RWPE2 (cell line): ENCODE measurements at regions not wholly inside any gene's neighbourhood (a gene's known extent, or its start where the extent isn't known, plus 50 kb on each side); places are given as distances from the start of the nearest gene placed in this dataset.

Experiments used
- ATAC-seq: fragments of 200-7000 bp; cut with Tn5 transposase; 3 replicates; pipeline ENCODE4 v1.9.1; 2021; ENCODE audit warnings: low read depth
- DNase-seq: peaks from one replicate; pipeline ENCODE4 v3.0.0-alpha.2; 2020; ENCODE audit warnings: low spot score
- H3K27ac ChIP-seq: fragments of 450-650 bp; 2 replicates; pipeline ENCODE4 v1.5.1; 2017; ENCODE audit warnings: mild to moderate bottlenecking; ENCODE audit not compliant: poor library complexity, severe bottlenecking
- H3K27me3 ChIP-seq: fragments of 250-450 bp; sonication (Bioruptor Pico); 2 replicates; pipeline ENCODE4 v1.5.1; 2021; ENCODE audit warnings: mild to moderate bottlenecking, moderate library complexity; ENCODE audit not compliant: insufficient read depth, poor library complexity, severe bottlenecking
- H3K36me3 ChIP-seq: fragments of 250-450 bp; sonication (Bioruptor Pico); 2 replicates; pipeline ENCODE4 v1.5.1; 2020; ENCODE audit warnings: low read depth, mild to moderate bottlenecking, moderate library complexity
- H3K4me1 ChIP-seq: fragments of 250-450 bp; sonication (Bioruptor Pico); 2 replicates; pipeline ENCODE4 v1.5.1; 2021; ENCODE audit warnings: mild to moderate bottlenecking, moderate library complexity; ENCODE audit not compliant: insufficient read depth, poor library complexity, severe bottlenecking
- H3K4me3 ChIP-seq: fragments of 250-450 bp; sonication (Bioruptor Pico); 2 replicates; pipeline ENCODE4 v1.5.1; 2021; ENCODE audit warnings: mild to moderate bottlenecking, moderate library complexity; ENCODE audit not compliant: severe bottlenecking
- H3K9me3 ChIP-seq: fragments of 250-450 bp; sonication (Bioruptor Pico); 2 replicates; pipeline ENCODE4 v1.5.1; 2021; ENCODE audit warnings: mild to moderate bottlenecking, moderate library complexity; ENCODE audit not compliant: severe bottlenecking
- TF ChIP-seq, protein P1 (sequence below): fragments of 450-650 bp; IDR thresholded peaks from one replicate; pipeline ENCODE4 v1.5.1; 2017; ENCODE audit warnings: mild to moderate bottlenecking, moderate library complexity; ENCODE audit not compliant: poor library complexity, severe bottlenecking

DNA sequence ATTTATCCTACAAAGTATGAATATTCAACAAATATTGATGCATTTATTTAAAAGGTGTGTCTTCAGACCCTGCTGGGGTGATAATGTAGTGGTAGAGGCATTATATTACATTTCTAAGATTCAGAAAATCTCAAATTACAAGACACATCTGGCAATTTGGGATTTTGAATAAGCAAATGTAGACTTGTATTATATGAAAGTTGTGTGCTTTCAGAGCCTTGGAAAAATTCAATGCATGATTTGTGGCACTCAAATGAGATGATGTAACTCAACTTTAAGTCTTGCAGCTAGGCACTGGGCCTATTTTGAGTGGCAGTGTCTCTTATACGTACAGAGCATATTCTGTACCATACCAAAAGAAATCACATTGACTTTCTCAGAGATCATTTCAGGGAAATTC, 214.4 kb downstream of the ETS1 start:
- no peaks in the 10 kb centered on the region for H3K27me3 ChIP-seq
- H3K9me3 ChIP-seq, result no peaks in the 10 kb centered on the region
- ATAC-seq (no peak), DNase-seq (no peak)
- no peaks in the 10 kb centered on the region for H3K36me3 ChIP-seq
- no peak overlapping the region for H3K27ac ChIP-seq
- no peak overlapping the region for H3K4me3 ChIP-seq
- H3K4me1 ChIP-seq, result peaks cover 8% of the 10 kb centered on the region
- TF ChIP-seq, protein P1, sequence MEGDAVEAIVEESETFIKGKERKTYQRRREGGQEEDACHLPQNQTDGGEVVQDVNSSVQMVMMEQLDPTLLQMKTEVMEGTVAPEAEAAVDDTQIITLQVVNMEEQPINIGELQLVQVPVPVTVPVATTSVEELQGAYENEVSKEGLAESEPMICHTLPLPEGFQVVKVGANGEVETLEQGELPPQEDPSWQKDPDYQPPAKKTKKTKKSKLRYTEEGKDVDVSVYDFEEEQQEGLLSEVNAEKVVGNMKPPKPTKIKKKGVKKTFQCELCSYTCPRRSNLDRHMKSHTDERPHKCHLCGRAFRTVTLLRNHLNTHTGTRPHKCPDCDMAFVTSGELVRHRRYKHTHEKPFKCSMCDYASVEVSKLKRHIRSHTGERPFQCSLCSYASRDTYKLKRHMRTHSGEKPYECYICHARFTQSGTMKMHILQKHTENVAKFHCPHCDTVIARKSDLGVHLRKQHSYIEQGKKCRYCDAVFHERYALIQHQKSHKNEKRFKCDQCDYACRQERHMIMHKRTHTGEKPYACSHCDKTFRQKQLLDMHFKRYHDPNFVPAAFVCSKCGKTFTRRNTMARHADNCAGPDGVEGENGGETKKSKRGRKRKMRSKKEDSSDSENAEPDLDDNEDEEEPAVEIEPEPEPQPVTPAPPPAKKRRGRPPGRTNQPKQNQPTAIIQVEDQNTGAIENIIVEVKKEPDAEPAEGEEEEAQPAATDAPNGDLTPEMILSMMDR, result no peak

DNA sequence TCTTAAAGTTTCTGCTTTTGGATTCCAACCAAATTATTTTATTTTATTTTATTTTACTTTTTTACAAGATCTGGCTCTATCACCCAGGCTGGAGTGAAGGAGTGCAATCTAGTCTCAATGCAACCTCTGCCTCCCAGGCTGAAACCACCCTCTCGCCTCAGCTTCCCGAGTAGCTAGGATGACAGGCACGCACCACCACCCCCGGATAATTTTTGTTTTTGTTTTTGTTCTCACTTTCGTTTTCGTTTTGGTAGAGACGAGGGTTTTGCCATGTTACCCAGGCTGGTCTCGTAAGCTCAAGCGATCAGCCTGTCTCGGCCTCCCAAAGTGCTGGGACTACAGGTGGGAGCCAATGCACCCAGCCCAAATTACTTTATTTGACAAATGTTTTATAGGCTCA, 219.8 kb downstream of the ETS1 start:
- Histone ChIP-seq H3K36me3 (no peaks in the 10 kb centered on the region), H3K27me3 (no peaks in the 10 kb centered on the region), H3K9me3 (no peaks in the 10 kb centered on the region), H3K4me3 (no peak overlapping the region), H3K4me1 (no peaks in the 10 kb centered on the region), H3K27ac (no peak overlapping the region)
- TF ChIP-seq, protein P1, result no peak
- ATAC-seq (no peak), DNase-seq (no peak)

DNA sequence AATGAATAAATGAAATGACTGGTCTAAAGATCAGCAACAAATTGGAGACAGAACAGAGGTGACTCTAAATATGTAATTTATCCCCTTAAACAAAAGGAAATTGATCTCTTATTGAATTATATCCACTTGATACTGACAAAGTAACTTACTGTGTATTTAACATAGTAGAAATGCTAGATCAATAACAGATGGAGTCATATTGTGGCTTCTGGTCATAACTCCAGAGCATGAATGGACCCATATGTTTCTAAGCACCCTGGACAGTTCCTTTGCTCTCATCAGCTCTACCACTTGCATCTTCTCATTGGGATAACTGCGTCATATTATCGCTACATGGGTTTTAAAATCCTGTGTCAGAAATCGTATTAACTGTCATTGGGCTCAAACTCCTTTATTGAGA, 222.3 kb downstream of the ETS1 start:
- Histone ChIP-seq H3K27me3 (no peaks in the 10 kb centered on the region), H3K27ac (no peak overlapping the region), H3K9me3 (no peaks in the 10 kb centered on the region), H3K4me1 (no peaks in the 10 kb centered on the region), H3K36me3 (no peaks in the 10 kb centered on the region), H3K4me3 (no peak overlapping the region)
- ATAC-seq, result no peak
- no peak for DNase-seq
- TF ChIP-seq, protein P1, result no peak

DNA sequence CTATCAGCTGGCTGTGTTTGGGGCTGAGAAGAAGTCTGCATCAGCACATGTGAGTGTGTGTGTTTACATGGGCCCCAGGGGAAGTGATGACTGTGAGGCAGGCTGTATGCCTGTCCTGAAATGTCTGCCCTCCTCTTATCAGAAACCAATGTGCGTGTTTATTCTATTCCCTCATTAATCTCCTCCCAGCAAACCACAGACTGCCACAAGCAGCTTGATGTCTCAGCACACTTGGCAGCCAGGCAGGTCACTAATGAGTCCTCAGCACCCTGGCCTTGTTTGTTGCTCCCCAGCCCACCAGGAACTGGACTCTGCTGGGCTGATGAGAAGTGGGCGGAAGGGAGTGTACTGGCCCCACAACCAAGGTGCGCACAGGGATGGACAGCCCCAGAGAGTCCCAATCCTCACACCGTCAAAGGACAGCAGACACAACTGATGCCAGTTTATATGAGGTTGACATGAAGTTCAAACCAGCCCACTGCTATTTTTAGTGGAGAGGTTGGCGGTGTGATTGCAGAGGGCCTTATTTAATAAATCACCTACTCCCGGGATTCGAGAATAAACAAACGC, 225.8 kb downstream of the ETS1 start:
- Histone ChIP-seq H3K27ac (no peak overlapping the region), H3K9me3 (no peaks in the 10 kb centered on the region), H3K36me3 (no peaks in the 10 kb centered on the region), H3K4me1 (no peaks in the 10 kb centered on the region), H3K27me3 (no peaks in the 10 kb centered on the region), H3K4me3 (no peak overlapping the region)
- no peak for ATAC-seq
- DNase-seq, result no peak
- TF ChIP-seq, protein P1, result no peak

DNA sequence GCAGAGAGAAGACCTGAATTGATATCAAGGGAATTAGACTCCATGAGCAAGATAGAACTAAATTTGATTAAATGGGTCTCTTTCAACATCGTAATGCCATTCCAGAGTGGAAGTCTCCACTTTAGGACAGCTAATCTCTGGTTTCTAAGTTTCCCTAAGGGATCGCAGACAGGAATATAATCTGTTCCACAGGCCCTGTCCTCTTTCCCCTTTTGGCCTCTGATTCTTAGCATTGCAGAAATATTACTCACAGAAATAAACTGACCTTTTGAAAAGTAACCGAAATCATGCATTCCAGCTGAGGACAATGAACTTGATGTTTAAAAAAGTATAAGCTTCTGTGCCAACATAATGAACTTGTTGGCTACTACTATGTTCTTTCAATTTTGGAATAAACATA, 227.8 kb downstream of the ETS1 start:
- Histone ChIP-seq H3K27ac (no peak overlapping the region), H3K27me3 (no peaks in the 10 kb centered on the region)
- TF ChIP-seq, protein P1, result no peak

More for the DNA sequence above, 227.8 kb downstream of the ETS1 start:
- DNase-seq (no peak), ATAC-seq (no peak)
- Histone ChIP-seq H3K9me3 (no peaks in the 10 kb centered on the region), H3K4me3 (no peak overlapping the region), H3K36me3 (no peaks in the 10 kb centered on the region), H3K4me1 (no peaks in the 10 kb centered on the region)
